GM19240 (cell line): ENCODE measurements at regions not wholly inside any gene's neighbourhood (a gene's known extent, or its start where the extent isn't known, plus 50 kb on each side); places are given as distances from the start of the nearest gene placed in this dataset.

ENCODE experiments used
- DNase-seq: peaks from one replicate; pipeline ENCODE4 v3.0.0; 2011; ENCODE audit warnings: low spot score; ENCODE audit not compliant: insufficient read length

DNA sequence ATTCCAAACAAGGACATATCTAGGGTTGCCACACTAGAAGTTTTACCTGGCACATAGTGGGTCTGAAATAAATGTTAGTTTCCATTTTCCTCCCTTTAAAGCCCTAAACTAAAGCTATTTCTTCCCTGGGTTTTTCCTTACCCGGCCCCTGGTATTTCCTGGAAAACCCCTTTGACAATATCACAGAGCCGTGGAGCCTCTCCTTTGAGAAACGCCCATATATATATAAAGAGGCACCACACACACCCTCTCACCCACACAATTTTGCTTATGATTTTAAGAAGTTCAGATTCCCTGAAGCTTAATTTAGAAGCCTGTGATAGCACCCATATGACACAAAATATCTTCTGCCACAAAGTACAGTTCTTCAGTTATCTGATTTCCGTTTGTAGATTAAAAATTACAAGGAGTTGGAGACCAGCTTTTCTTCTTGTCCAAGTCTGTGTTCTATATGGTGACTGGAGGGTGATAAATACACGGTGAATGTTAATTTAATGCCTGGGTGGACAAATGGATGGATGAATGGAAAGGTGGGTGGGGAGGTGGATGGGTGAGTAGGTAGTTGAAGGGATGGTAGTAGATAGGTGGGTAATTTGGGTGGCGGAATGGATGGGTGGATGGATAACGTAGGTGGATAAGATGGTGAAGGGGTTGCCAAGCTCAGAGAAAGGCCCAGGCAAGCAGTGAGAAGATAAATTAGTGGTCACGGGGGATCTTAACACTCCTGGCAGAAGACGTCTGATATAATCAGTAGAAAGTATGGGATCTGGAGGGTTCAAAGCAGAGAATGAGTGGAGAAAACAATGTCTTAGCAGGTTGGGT lies 154.4 kb upstream of the FGGY start:
- no peak for DNase-seq

GRCh38 chr1:59143133-59143487 lies 153.8 kb upstream of the FGGY start:
- DNase-seq: no peak

DNA sequence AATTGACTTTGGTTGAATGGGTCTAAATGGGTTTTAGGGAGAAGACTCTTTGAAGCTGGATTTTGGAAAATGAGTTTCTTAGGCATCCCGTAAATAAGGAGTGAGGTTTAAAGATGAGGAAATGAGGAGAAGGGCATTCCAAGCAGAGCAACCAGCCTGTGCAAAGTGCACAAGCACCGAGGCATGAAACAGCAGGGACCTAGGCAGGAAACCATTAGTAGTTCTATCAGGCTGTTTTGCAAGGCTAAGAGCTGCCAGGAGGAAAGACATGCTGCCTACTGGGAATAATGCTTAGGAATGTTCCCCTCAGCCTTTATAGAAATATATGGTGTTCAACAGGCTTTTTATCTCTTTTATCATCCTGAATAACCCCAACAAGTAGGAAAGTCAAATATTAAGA lies 153.1 kb upstream of the FGGY start:
- DNase-seq: no peak

- no peak for DNase-seq
Observed at GRCh38 chr1:59144959-59145358, 151.9 kb upstream of the FGGY start.

DNA sequence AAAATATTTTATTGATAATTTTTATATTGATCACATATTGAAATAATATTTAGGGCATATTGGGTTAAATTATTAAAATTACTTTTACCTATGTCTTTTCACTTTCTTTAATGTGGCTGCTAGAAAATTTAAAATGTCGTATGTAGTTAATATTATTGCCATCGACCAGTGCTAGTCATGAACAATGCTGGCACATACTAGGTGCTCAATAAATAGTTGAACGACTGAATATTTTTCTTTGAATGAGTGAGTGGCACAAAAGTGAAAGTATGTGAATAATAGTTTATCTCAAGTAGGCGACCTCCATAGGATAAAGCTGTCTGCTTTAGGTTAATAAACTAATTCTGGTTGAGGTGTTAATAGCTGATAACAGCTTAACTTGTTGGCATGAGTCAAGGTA lies 150.8 kb upstream of the FGGY start:
- DNase-seq: no peak

DNA sequence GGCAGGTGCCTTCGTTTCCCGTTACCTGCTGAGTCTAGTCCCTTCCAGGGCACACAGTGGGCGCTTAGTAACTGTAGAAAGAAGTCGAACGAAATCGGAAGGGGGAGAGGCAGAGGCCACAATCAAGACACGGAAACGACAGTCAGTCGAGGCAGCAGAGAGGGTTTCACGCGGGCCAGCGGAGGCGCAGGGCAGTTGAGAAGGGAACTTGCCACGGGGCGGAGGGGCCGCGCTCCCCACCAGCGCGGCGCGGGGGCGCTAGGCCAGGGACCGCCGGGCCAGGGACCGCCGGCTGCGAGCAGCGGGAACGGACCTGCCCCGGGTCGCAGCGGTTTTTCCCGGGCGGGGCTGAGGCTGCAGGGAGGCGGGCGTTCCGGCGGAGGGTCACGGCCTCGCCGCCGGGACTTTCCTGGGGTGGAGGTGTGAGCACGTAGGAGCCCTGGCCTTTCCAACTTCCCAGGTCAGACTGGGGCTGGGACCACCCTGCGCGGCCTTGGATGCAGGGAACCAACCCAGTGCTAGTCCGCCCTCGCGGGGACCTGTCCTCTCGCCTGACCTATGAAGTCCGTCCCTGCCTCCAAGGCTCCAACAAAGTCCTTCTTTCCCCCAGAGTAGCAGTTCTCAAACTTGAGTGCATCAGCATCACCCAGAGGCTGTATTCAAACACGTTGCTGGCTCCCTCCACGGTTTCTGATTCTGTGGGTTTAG lies 150.1 kb upstream of the FGGY start:
- DNase-seq: peak; percentile 26

DNA sequence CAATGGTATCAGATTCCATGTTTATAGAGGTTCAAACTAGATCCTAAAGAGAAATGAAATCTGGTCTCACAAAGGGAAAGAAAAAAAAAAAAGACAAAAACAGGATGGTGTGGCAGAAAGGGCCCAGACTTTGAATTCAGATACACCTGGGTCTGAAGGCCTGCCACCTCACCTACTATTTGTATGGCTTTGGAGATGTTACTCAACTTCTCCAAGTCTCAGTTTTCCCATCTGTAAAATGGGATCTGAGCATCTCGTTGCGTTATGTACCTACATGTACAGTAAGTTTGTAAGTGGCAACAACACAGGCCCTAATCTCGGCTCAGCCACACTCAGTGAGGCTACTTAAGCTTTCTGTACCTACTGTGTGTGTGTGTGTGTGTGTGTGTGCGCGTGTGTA lies 147.5 kb upstream of the FGGY start:
- DNase-seq: no peak

- peak; percentile 19 for DNase-seq
Observed at GRCh38 chr1:59150577-59151386, 146.1 kb upstream of the FGGY start.

- no peak for DNase-seq
Observed at GRCh38 chr1:59151387-59151761, 145.5 kb upstream of the FGGY start.

- no peak for DNase-seq
Observed at GRCh38 chr1:59151860-59152259, 145.0 kb upstream of the FGGY start.

GRCh38 chr1:59152511-59152910 lies 144.4 kb upstream of the FGGY start:
- DNase-seq: no peak

DNA sequence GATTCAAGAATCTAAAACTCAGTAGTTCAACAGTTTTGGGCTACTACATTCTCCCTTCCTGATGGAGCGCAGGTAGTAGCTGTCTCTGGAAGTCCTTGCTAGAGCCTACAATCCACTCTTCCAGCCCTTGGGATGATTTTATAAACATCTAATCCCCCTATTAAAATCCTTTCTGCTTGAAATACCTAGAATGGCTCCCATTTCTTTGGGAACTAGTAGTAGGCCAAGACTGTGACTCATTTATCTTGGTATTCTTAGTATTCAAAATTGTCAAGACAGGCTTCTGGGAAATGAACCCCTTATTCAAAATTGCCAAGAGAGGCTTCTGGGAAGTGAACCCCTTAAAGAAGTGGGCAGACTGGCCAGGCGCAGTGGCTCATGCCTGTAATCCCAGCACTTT lies 142.5 kb upstream of the FGGY start:
- DNase-seq: no peak

DNA sequence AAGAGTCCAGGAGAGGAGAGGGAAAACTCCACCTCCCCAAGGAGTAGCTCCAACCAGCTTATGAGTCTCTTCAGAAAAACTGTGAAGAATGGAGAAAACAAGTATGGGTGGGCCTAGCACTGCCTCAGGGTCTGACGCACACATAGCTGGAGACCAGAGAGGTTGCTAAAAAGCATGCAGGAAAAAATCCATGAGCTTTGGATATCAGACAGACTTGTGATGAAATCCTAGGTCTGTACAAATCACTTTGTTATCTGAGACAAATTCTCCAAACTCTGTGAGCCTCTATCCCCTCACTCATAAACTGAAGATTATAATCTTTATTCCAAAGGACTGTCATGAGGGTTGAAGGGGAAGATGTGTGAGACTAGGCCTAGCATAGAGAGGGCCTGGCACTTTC lies 141.5 kb upstream of the FGGY start:
- no peak for DNase-seq

- DNase-seq: no peak
Observed at GRCh38 chr1:59156051-59156450, 140.8 kb upstream of the FGGY start.

- DNase-seq: no peak
Observed at GRCh38 chr1:59156526-59157199, 140.2 kb upstream of the FGGY start.

- DNase-seq: no peak
Observed at GRCh38 chr1:59158321-59158720, 138.6 kb upstream of the FGGY start.

DNA sequence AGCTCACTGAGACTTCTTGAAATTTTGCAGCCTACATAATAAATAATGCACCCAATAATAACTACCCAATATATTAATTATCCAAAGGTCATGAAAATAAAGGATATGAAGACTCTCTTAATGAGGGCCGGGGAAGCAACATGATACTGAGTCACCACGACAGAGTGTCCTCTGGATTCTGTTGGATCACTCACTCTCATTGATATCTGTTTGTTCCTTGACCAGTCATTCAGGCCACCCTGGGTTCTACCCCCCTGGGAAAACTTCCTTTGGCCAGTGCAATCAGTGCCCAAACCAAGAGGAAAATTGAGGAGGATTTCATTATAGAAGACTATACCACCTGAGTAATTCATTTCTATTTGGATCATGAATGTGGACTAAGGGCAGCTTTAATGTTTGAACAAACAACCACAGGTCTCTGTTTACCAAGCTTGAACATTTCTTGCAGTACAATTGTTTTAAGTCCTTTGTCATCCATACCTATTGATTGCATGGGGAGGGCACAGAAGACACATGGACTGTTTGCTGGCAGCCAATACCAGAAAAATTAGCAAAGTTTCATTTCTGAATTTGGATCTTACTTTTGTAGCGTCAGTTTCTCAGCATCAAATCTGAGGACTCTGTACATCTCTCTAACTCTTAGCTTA lies 137.2 kb upstream of the FGGY start:
- DNase-seq: no peak

DNA sequence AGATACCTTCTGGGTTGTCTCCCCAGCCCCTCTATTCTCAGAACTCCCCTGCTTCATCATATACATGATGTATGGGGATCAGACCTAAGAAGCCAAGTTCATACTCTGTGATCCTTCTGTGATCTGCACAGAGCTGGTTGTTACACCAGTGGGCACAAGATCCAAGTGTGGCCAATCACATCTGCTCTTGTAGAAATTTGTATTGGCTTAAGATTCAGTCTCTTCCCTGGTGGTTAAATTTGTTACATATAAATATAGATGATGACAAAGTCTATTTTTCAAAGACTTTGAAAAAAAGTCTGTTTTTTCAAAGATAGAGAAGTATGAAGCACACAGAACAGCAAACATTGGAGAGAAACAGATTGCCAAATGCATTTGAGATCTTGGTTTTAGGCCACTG lies 135.8 kb upstream of the FGGY start:
- no peak for DNase-seq

DNA sequence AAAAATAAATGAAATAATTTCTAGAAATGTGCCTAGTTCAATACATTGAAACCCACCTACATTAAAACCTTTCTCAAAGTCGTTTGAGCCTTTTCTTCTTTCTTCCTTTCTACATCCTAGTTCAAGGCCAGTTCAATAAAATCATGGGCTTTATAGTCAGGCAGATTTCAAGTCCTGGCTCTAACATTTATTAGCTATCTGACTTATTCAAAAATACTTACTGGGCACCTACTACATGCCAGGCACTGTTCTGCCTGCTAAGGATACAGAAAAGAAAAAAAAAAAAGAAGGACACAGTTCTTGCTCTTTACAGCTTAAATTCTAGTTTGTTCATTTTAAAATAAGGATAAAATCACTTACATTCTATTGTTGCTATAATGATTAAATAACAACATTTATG lies 134.2 kb upstream of the FGGY start:
- DNase-seq: no peak

DNA sequence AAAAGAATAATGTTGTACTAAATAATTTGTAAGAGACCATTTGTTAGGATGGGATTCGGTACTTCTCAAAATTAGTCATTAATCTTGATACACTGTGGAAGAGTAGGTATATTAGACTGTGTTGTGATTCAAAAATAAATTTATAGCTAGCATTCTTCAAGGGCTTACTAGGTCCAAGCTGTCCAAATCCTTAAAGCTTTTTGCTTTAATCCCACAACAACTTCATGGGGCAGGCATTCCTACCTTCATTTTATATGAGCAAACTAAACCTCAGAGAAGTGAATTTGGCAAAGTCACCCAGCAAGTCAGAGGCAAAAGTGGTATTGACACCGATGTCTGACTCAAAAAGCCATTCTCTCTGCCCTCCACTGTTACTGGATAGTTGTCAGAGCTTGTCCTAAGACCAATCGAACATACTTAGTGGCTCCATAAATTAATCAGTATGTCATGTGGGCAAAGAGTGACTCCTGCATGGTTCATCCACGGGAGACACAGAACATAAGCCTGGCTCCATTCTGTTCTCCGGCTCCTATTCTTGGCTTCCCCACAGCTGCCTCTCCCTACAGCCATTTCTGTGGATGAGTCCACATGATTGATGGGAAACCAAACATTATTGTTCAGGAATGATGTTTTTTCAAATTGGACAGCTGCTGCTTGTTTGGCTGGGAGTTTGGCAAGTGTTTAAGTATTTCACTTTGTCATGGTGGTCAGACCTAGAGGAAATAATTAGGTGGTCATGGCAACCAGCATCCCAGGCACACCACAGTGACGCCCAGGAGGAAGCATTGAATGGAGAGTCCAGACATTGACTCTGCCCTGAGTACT lies 133.4 kb upstream of the FGGY start:
- DNase-seq: no peak
